IPS-NIHi11 (cell line): ENCODE measurements at regions not wholly inside any gene's neighbourhood (a gene's known extent, or its start where the extent isn't known, plus 50 kb on each side); places are given as distances from the start of the nearest gene placed in this dataset.
"Not testable (repeated sequence)": the region's sequence is repeated elsewhere in the genome, so short reads cannot be mapped to it uniquely, and the experiment has no call there.

Source experiments
- DNase-seq: peaks from one replicate; pipeline ENCODE4 v3.0.0; 2012; ENCODE audit warnings: mixed read lengths, low spot score

DNA sequence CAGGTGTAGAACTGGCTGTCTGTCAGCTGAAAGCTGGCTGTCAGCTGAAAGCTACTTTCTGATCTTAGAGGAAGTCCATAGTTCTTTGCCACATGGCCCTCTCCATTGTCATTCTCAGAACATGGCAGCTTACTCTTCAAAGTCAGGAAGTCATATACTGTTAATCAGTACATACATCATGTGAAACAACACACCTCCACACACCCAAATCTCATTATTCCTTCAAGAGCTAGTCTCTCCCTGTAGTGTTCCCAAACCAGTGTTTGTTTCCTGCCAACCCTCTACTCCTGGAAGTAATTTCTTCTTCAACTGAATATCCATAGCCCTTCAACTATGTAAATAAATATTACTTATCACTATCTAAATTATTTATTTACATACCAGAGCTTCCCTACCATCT lies 58.9 kb downstream of the OR5AK2 start:
- DNase-seq: no peak

DNA sequence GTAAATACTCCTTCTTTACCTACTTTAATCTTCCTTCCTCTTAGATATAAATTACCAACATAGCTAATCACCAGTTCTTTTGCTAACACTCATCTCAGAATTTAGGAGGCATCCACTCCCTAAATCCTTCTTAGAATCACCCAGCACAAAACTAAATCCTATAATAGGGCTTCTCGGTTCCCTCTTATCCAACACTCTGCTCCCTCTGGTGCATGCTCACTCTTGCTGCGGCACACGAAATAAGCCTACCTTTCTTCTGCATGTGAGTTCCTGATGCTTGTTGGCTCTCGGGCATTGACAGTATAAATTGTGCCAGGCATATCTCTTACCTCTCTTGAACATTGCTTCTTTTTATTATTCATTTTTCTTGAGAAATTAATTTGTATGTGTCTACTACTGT lies 61.0 kb downstream of the OR5AK2 start:
- DNase-seq: no peak

DNA sequence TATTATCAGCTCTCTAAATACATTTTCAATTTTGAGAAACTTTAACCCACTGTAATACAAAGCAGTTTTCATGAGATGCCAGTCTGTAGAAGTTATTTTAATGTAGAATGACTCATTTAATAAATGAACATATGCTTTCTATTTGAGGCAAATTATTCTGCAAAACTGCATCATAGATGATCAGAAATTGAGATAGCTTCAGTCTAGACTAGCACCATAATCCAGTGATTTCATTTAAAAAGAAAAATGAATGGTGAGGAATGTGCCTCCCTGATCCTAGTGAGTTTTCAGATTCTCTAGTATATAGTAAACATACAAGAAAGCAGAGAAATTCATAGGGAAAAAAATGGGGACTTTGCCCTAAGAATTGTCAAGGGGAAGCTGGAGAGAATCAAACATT lies 66.1 kb downstream of the OR5AK2 start:
- no peak for DNase-seq

DNA sequence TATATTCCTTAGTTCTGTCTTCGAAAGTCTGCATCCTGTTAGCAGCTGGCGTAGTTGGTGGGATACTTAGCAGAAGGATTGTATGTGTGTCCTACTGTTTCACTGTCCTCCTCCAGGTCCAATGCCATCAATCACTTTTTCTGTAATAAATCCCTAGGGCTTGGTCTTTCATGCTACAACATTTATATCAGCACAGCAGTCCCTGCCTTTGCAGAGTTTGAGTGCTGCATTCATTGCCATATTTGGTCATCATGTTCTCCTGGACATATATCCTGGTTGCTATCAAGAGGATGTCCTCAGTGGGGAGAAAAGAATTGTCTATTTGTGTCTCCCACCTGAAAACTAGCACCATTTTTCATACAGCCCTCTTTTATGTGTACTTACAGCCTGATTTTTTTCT lies 67.0 kb downstream of the OR5AK2 start:
- no peak for DNase-seq

DNA sequence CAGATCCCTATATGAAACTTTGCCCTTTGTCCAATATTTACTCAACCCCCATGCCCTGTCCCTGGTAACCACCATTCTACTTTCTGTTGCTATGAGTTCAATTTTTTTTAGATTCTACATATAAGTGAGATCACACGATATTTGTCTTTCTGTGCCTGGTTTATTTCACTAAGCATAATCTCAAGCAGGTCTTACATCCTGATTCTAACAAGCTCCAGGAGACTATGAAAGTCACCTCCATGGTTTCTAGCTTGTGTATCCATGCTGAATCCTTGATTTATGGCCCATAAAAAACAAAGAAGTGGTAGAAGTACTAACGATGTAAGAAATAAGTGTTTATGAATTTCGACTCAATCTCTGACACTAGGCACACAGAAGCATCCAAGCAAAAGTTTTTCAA lies 68.0 kb downstream of the OR5AK2 start:
- no peak for DNase-seq

DNA sequence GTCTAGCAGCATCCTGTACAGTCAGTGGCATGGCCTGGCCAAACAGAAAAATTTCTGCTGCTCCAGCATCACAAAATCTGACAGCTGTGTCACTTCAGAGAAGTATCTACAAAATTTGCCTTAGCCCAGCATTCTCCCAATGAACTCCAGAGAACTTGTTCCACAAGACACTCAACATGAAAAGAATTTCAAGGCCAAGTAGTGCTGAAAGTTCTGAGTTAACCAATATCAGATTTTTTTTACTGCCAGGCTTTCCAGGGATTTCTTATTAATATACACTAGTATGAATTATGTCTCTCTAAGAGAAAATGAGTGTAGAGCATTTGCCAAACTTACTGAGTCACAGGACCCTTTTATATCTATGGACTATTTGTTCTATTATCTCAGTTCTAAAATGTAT lies 68.8 kb downstream of the OR5AK2 start:
- DNase-seq: no peak

DNA sequence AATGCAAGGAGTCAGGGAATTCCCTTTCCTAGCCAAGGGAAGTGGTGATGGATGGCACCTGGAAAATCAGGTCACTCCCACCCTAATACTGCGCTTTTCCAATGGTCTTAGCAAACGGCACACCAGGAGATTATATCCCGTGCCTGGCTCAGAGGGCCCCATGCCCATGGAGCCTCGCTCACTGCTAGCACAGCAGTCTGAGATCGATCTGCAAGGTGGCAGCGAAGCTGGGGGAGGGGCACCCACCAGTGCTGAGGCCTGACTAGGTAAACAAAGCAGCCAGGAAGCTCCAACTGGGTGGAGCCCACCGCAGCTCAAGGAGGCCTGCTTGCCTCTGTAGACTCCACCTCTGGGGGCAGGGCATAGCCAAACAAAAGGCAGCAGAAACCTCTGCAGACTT lies 74.2 kb downstream of the OR5AK2 start:
- not testable (repeated sequence) for DNase-seq

DNA sequence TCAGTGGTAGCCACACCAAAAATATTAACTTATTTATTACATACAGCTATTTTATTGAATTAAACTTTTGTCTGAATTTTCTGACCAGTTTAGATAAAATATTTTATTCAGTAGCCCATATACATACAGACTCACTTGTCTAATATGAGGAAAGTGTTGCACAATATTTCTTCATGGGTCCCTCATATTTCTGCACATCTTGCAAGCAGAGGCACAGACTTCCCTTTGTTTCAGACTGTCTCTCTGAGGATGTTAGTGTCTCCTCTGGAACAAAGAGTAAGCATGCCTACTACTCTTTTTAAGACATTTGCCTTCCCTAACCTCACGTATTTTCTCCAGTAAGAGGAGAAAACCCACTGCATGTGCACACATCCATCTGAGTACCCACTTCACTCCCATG lies 81.2 kb downstream of the OR5AK2 start:
- no peak for DNase-seq

DNA sequence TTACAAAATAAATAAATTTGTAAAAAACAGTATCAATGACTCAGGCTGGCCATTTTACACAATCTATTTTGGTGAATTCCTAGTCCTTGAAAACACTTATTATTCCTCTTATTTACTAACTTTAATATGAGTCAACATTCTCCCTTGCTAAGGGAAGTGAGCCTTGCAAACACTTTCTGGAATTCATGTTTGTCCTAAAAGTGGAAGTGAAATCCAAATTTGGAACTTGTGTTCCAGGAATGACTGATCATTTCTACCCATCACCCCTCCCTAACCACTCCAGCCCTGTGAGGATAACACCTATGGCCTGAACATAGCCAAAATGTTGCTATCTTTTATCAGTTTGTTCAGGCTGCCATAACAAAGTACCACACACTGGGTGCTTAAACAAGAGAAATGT lies 83.1 kb downstream of the OR5AK2 start:
- no peak for DNase-seq

DNA sequence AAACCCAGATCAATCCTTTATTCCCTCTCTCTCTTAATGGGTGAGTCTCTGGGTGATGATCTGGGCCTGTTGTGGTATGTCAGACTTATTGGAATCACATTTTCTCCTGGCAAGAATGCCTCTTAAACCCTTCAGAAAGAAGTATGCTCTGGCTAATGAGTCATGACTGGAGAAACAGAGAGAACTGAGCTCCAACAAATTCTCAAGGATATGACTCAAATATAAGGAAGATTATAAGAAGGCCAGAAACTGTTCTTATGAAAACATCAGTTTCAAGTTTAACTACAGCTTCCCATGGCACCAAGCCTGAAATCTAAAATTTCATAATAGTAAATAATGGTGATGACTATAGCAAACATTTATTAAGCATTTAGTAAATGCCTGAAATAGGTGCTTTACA lies 83.9 kb downstream of the OR5AK2 start:
- DNase-seq: no peak

DNA sequence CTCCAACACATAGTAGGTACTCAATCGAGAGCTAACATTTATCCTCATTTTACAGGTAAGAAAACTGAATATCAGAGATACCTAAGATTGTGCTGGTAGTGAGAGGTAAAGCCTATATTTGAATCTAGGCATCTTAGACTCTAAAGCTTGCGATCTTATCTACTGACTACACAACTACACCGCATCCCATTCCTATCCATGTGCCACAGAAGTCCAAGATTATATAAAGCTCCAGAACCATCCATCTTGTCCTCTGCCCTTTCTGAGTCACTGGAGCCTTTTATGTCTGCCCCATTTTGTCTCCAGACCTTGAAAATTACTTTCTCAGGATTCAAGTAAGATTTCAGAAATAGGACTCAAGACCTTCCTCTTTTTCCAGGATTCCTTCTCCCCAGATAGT lies 84.4 kb downstream of the OR5AK2 start:
- no peak for DNase-seq

DNA sequence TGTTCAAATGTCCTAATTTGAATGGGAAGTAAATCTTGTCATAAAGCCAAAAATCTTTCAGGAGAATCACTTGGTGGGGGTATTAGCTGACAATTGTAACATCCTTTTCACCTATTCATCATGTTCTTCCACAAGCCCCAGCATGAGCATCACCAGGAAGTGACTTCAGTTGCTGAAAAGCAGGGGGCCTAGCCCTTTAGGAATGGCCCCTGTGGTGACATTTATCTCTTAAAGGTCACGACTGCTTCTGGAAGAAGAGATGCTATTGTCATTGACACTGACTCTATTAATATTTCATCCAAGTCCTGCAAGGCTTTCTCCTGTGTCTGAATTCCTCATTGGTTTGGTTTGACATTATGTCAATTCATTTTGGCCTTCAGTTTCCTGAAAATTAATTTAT lies 92.6 kb downstream of the OR5AK2 start:
- no peak for DNase-seq

DNA sequence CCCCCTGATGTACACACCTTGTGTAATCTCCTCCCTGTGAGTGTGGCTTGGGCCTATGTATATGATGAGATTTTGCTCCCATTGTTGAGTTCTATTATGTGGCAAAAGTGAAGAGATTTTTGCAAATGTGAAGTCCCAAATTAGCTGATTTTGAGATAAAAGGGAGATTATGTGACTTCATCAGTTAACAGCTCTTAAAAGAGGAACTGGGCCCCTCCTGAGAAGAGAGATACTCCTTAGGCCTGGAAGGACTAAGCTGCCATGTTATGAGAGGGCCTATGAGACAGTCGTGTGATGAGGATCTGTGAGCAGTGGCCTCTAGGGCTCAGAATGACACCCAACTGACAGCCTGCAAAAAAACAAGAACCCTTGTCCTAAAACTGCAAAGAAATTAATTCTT lies 93.4 kb downstream of the OR5AK2 start:
- no peak for DNase-seq

DNA sequence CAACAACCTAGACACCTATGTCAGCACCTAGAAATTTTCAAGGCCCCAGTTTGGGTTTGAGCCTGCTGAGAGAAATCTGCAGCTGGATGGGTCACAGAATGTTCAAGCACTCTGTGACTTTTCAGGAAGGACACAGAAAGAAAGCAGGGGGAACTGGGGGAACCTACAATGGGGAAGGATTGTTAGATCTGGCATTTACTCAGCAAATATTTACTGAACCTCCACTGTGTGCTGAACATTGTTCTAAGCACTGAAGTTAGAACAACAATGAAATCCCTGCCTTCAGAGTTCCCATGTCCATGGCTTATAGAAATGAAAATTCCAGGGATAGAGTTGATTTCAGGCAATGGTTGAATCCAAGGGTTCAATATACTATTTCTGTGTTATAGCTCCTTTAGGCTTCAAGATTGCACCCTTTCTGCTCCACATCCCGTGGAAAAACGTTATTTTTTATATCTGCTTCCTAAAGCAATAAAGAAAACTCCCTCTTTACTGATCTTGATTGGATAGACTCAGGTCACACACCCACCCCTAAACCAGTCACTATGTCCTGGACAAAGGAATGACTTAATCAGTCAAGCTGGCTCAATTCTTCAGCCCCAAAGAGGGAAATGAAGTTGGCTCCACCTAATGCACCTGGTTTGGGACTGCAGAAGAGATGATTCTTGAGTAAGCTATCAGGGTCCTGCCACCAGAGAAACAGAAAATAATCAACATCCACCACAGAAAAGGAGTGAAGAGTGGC lies 95.1 kb downstream of the OR5AK2 start:
- no peak for DNase-seq

DNA sequence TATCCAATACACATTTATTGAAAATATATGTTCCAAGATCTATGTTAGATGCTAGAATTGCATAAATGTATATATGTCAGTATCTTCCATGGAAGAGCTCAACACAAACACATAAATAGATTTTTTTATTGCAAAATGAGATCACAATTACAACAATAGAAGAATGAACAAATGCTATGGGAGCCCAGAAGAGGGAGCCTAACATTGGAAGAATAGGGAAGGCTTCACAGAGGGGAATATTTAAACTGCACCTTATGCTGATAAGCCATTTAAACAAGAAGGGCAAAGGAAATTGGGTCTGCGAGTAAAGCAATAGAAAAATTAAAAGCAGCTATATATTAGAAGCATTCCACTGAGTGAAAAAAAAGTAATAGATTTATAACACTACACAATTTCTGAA lies 96.1 kb upstream of the LRRC55 start:
- DNase-seq: no peak

DNA sequence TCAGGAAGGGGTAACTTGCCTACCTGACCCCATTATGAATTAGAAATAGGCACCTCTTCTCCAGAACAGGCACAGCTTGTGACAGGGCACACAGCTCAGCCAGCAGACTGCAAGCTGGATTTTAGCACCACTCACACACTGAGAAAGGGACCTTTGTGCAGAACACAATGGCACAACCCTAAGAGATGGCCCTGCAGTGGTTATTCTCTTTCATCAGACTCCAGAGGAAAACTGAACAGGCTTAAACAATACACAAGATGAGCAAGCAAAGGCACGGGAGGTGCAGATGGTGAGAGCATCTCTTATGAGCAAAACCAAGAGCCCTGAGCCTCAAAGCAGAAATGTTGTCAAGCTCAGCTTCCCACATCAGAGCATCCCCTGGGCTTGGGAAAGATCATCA lies 93.8 kb upstream of the LRRC55 start:
- no peak for DNase-seq

DNA sequence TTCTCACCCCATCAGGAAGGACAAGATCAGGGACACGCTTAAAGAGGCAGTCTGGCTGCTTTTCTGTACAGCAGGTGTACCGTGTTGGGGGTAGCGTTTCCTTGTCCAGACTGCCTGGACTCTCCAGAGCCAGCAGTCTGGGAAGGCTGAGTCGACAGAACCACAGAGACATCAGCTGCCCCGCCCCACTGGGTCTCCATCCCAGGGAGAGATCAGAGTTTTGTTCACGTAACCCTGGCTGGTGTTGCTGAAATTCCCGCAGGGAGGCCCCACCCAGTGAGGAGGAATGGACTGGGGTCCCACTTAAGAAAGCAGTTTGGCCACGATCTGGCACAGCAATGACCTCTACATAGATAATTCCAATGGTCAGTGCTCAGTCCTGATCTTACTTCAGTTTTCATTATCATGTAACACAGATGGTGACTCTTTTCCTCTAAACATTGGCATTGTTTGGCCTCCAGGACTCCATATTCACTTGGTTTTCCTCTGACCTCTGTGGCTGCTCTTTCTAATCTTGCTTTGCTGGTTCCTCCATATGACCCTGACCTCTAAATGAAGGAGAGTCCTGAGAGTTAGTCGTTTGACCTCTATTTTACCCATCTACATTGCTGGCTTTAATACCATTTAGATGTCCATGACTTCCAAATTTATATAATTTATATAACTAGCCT lies 89.6 kb upstream of the LRRC55 start:
- no peak for DNase-seq

DNA sequence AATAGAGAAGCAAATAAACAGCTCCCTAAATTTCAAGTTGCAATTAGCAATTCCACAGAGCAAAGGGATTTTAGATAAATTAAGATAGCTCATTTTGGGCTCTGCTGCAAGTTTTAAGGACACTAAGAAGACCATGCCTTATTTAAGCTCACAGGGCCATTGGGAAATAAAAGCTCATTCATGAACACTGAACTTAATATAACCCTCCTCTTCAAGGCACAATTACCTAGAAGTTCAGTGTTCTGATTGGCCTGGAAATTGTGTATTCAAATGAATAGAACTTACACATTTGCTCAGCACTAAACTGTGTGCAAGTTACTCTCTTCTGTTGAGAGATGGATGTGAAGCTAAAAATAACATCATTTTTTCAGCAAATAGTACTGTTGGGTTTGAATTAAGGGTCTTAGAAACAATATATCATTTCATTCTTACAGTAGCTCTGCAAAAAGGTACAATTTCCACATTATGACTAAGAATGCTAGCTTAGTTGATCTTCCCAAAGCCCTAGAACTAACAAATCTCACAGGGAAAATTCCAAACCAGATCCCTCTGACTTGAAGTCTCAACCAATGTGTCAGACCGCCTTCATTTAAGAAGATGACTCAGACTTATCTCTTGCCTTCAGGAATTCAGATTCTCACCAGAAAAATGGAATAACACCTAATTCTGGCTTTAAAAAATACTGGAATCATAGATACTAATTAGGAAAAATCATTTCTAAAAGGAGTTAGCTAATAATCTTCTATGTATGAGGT lies 87.4 kb upstream of the LRRC55 start:
- DNase-seq: no peak

DNA sequence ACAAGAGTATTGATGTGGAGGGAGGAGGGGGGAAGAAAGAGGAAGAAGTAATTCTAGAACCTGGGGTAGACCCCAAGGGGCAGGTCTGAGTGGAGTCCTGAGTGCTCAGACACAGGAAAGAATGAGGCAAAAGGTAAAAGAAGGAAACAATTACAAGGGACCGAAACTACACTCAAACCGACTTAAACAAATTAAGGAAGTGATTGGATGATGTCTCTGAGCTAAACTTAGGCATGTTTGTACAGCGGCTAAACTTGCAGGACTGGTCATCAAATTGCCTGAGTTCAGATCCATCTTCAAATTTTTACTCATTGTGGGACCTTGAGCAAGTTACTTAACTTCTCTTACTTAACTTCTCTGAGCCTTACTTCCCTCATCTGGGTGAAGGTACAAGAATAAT lies 86.3 kb upstream of the LRRC55 start:
- DNase-seq: no peak

DNA sequence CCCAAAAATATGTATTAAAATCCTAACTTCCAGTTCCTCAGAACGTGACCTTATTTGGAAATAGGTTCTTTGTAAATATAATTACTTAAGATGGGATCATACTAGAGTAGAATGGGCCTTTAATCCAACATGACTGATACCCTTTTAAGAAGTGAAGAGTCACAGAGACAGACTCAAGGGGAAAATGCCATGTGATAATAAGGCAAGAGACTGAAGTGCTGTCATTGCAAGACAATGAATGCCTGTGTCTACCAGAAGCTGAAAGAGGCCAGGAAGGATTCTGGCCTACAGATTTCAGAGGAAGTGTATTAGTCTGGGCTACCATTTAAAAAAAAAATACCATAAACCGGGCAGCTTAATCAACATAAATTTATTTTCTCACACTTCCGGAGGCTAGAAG lies 85.9 kb upstream of the LRRC55 start:
- DNase-seq: no peak

DNA sequence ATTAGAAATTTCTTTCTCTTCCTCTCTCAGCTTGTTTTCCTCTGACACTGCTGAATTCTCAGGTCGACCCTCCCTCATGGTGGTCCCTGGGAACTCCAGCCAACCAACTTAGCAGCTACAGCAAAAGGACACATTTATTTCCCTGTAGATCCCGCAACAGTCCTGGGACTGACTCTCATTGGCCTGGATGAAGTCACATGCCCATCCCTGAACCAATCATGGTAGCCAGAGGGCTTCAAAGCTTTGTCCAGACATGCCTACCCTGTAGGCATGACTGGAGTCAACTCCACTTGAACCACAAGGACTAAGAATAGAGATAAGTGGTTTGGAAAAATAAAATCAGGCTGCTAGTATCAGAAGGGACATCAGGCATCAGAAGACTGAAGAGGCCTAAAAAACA lies 84.6 kb upstream of the LRRC55 start:
- no peak for DNase-seq

DNA sequence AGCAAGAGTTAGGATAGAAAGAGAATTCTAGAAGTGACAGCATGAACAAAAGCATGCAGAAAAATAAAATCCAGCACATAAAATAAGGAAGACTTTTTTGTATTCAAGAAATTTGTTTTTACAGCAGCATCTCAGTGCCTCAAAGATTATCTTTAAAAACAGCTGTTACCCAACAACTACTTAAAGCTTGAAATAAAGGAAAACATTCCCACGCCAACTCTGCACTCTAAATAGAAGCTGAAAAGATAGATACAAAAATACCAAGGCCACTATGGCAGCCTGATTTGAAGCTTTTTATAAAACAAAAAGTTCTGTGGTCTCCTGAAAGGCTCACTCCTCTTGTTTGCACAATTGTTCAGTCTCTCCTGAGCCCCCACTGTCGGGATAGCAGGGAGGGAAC lies 83.6 kb upstream of the LRRC55 start:
- no peak for DNase-seq

DNA sequence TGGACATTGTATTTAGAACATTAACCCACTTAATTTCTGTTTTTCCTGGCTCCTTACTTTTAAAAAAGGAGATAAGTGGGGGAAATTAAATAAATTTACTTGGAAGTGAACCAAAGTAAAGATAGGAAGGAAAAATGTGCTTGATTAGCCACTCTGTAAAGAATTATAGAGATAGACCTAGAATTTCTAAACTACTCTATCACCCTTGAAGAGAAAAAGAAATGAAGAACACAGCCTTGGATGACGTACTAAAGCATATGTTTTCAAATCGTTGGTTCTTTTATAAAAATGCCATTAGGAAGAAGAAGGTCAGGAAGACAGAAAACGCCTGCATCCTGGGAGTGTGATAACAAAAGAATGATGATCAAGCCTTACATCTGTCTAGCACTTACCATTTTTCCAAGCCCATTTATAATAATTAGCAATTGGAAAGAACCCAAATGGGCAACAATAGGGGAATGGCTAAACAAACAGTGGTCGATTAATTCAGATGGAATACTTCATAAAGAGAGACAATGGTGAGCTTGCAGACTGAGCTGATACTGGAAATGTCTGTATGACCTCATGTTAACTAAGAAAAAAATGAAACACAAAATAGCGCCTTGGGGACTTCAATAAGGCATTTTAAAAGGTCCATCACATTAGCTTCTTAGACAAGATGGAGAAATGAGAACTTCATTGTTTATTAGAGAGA lies 81.0 kb upstream of the LRRC55 start:
- no peak for DNase-seq
